NB4 (cell line): ENCODE measurements at regions not wholly inside any gene's neighbourhood (a gene's known extent, or its start where the extent isn't known, plus 50 kb on each side); places are given as distances from the start of the nearest gene placed in this dataset.

ENCODE experiments used
- DNase-seq: peaks from one replicate; pipeline ENCODE4 v3.0.0; 2010; ENCODE audit warnings: low read depth
- H3K4me3 ChIP-seq: one replicate; pipeline ENCODE4 v1.5.1; 2011; ENCODE audit warnings: mild to moderate bottlenecking, low read depth, low read length, moderate library complexity
- MYC ChIP-seq: IDR thresholded peaks from 2 replicates; pipeline ENCODE4 v1.6.1; 2011; ENCODE audit warnings: low read depth, low read length
- POLR2A ChIP-seq: IDR thresholded peaks from 2 replicates; pipeline ENCODE4 v1.6.1; 2011; ENCODE audit warnings: mild to moderate bottlenecking; ENCODE audit not compliant: insufficient read length; ENCODE audit errors: extremely low read depth
- TF ChIP-seq, protein P1 (sequence below): IDR thresholded peaks from one replicate; pipeline ENCODE4 v1.5.1; 2012; ENCODE audit warnings: low read depth, low read length
- TF ChIP-seq, protein P2 (sequence below): IDR thresholded peaks from 2 replicates; pipeline ENCODE4 v1.6.1; 2011; ENCODE audit warnings: low read depth, low read length

DNA sequence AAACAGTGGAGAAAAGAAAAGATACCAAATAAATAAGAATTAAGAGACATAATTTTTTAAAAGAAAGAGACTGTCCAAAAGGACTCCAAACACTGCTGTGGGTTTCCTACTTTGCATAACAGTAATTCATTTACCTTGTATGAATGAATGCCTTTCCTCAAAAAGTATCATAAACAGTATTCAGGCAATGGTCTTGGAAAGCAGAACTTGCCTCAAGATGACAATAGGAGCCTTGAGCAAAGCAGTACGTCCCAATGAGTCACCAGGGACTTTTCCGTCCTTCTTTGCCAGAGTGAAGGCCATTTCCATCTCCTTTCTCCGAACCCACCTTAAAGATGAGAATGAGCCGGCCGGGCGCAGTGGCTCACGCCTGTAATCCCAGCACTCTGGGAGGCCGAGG is 186.4 kb downstream of the ZBTB18 start:
- DNase-seq, result no peak
- H3K4me3 ChIP-seq, result no peak overlapping the region
- TF ChIP-seq, protein P1, sequence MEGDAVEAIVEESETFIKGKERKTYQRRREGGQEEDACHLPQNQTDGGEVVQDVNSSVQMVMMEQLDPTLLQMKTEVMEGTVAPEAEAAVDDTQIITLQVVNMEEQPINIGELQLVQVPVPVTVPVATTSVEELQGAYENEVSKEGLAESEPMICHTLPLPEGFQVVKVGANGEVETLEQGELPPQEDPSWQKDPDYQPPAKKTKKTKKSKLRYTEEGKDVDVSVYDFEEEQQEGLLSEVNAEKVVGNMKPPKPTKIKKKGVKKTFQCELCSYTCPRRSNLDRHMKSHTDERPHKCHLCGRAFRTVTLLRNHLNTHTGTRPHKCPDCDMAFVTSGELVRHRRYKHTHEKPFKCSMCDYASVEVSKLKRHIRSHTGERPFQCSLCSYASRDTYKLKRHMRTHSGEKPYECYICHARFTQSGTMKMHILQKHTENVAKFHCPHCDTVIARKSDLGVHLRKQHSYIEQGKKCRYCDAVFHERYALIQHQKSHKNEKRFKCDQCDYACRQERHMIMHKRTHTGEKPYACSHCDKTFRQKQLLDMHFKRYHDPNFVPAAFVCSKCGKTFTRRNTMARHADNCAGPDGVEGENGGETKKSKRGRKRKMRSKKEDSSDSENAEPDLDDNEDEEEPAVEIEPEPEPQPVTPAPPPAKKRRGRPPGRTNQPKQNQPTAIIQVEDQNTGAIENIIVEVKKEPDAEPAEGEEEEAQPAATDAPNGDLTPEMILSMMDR, result no peak
- TF ChIP-seq MYC (no peak), POLR2A (no peak)
- TF ChIP-seq, protein P2, sequence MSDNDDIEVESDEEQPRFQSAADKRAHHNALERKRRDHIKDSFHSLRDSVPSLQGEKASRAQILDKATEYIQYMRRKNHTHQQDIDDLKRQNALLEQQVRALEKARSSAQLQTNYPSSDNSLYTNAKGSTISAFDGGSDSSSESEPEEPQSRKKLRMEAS, result no peak

DNA sequence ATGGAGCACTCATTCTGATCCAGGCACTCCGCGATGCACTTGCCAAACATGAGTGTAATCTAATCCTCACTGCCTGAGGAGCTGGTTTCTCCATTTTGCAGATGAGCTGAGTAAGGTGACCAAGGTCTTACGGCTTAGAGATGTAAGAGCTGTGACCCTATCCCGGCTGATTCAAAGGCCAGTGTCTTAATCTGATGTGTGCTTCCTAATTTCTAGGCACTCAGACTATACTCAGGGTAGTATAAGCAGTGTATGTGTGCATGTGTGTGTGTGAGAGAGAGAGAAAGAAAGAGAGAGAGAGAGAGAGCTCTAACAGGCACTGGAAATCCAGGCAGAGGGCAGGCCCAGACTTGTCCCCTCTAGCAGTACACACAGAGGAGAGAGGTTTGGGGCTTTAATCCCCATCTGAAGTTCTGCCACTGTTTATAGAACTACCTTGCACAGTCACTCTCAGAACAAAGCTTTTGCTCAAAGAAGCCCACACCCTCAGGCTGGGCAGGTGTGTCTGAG is 188.2 kb downstream of the ZBTB18 start:
- TF ChIP-seq MYC, result no peak
- TF ChIP-seq, protein P2, result no peak
- no peak for TF ChIP-seq POLR2A
- TF ChIP-seq, protein P1, result no peak
- DNase-seq, result no peak
- H3K4me3 ChIP-seq, result no peak overlapping the region

DNA sequence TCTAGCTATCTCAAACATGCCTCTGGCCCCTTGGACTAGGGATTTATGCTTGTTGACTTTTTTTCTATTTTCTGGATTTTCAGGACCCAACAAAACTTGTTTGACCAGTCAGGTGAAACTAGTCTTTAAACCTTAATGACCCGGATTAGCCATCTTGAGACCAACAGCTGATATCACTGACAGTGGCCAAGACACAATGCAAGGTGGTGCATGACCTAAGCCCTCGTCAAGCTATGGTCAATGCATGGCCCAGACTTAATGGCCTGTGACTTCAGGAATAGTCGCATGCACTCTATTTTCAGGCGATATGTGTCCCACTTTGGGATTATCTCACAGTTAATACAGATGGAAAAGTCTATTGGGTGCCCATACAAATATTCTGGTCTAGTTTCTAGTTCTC is 190.4 kb downstream of the ZBTB18 start:
- no peak overlapping the region for H3K4me3 ChIP-seq
- no peak for DNase-seq
- TF ChIP-seq, protein P2, result no peak
- no peak for TF ChIP-seq POLR2A
- TF ChIP-seq, protein P1, result no peak
- TF ChIP-seq MYC, result no peak

DNA sequence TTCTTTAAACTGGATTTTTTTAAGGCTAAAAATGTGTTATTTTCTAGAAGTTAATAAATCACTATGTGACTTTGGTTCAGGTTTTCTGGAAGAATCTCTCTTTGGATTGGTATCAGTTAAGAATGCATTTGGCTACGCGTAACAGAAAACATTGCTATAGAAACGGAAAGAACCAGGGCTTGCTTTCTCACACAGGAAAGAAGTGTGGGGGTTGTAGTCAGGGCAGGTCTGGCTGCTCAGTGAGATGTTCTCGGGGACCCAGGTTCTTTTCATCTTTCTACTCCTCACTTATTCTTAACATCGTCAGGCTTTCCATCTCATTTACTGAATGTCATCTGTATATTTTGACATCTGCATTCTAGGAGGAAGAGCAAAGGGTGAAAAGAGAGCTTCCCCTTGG is 191.4 kb downstream of the ZBTB18 start:
- no peak for TF ChIP-seq MYC
- TF ChIP-seq, protein P2, result no peak
- TF ChIP-seq, protein P1, result no peak
- TF ChIP-seq POLR2A, result no peak
- no peak overlapping the region for H3K4me3 ChIP-seq
- no peak for DNase-seq

DNA sequence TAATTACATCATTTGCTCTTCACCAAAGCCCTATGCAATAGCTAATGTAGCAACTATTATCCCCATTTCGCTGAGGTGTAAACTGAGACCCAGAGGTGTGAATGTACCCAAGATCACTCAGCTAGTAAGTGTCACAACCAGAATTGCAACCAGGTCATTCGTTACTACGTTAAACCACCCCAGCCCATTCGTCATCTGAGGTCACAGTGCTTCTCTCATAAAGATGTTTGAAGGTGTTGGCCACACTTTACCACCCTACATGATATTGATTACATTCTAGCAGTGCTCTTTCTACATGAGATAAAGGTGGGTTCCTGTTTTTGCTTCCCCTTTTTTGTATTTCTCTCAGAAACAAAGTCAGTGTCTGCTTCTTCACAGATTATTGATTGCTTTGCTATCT is 195.3 kb downstream of the ZBTB18 start:
- no peak overlapping the region for H3K4me3 ChIP-seq
- TF ChIP-seq, protein P2, result no peak
- TF ChIP-seq, protein P1, result no peak
- DNase-seq, result peak; percentile 34

DNA sequence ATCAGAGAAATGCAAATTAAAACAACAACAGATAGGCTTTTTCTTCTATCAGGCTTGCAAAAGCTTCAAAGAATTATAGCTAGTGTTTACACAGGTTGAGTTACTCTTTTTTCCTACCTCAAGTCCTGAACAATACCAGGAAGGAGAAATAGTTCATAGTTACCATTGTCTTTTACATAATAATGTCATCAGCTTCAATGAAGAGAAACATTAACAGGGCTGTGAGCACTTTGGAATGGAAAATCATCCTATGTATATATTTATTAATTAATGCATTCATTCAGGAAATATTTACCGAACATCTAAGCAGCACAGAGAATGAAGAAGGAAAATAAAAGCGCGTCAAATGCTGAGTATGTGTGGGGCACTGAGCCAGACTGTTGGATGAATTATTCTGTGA is 197.3 kb downstream of the ZBTB18 start:
- TF ChIP-seq POLR2A (no peak), MYC (no peak)
- TF ChIP-seq, protein P2, result no peak
- TF ChIP-seq, protein P1, result no peak
- no peak for DNase-seq
- H3K4me3 ChIP-seq, result no peak overlapping the region
